K562 (cell line): ENCODE measurements at regions not wholly inside any gene's neighbourhood (a gene's known extent, or its start where the extent isn't known, plus 50 kb on each side); places are given as distances from the start of the nearest gene placed in this dataset.

ENCODE experiments used
- ATAC-seq: fragments of 200-7000 bp; cut with Tn5 transposase; 3 replicates; pipeline ENCODE4 v1.9.1; 2020; ENCODE audit warnings: moderate library complexity
- BruUV-seq: library from RNA; stranded (reverse); fragments of 400-500 nt; replicated peaks from 2 replicates; lab custom pipeline; 2021; lab: Mats Ljungman, UMichigan
- CTCF ChIA-PET: fragments of 300-600 bp; formaldehyde crosslinking; extraction: SDS; loops from one replicate; lab custom pipeline; 2021; ENCODE audit warnings: low intra/inter-chr PET ratio; lab: Yijun Ruan, JAX
- POLR2A ChIA-PET: fragments of 300-600, 350-650 bp; sonication (Branson Sonifier 250); formaldehyde crosslinking; extraction: SDS; loops from one replicate; lab custom pipeline; 2021; ENCODE audit warnings: antibody characterized with exemption, inconsistent platforms; lab: Yijun Ruan, JAX
- DNase-seq, 4 experiments: peaks; one replicate each; pipeline versions ENCODE4 v3.0.0 to v3.0.0-alpha.2; 2011 to 2018; ENCODE audit warnings: low spot score in 3 of 4, mixed read lengths in 3 of 4; ENCODE audit errors: extremely low read depth in 1 of 4
- FAIRE-seq: peaks from 2 replicates; lab custom pipeline; 2011; peaks lifted over from hg19 to GRCh38; lab: Jason Lieb, UNC
- H2AFZ ChIP-seq: 2 replicates; pipeline ENCODE4 v1.6.0; 2011; ENCODE audit warnings: low read depth, low read length, control low read depth, inconsistent platforms
- H3K27ac ChIP-seq: fragments of 200-600 bp; 3 replicates; pipeline ENCODE4 v1.8.0; 2011; ENCODE audit warnings: low read depth, mild to moderate bottlenecking, control low read depth, inconsistent platforms, low read length, moderate library complexity, mixed read lengths; ENCODE audit errors: extremely low read depth
- H3K27me3 ChIP-seq, 2 experiments: fragments of 300-600 bp in 1 of 2; 2 replicates in 1 of 2; 3 replicates in 1 of 2; pipeline versions ENCODE4 v1.6.0 to v1.8.0; 2011; ENCODE audit warnings: inconsistent platforms in 2 of 2, low read length in 2 of 2, mild to moderate bottlenecking in 1 of 2, mixed read lengths in 1 of 2, moderate library complexity in 1 of 2; ENCODE audit not compliant: control insufficient read depth in 2 of 2, insufficient read depth in 2 of 2
- H3K36me3 ChIP-seq: fragments of 300-600 bp; 3 replicates; pipeline ENCODE4 v1.8.0; 2011; ENCODE audit warnings: mild to moderate bottlenecking, low read length, inconsistent platforms; ENCODE audit not compliant: control insufficient read depth, insufficient read depth
- H3K4me1 ChIP-seq, 2 experiments: fragments of 200-600 bp in 1 of 2; replicated peaks in 1 of 2; 2 replicates in 1 of 2; 3 replicates in 1 of 2; pipeline versions ENCODE4 v1.5.1 to v1.8.0; 2011; ENCODE audit warnings: inconsistent platforms in 2 of 2, low read length in 2 of 2, mild to moderate bottlenecking in 1 of 2, mixed read lengths in 1 of 2, moderate library complexity in 1 of 2; ENCODE audit not compliant: control insufficient read depth in 2 of 2, insufficient read depth in 2 of 2
- H3K4me2 ChIP-seq: 2 replicates; pipeline ENCODE4 v1.6.1; 2011; ENCODE audit warnings: low read length, control low read depth, inconsistent platforms, mixed read lengths; ENCODE audit not compliant: insufficient read depth
- H3K4me3 ChIP-seq: fragments of 200-600 bp; sonication (generic), shearing (Covaris generic); 2 replicates; pipeline ENCODE4 v1.5.1; 2016; ENCODE audit warnings: control low read depth, inconsistent platforms
- H3K79me2 ChIP-seq: fragments of 200-600 bp; 3 replicates; pipeline ENCODE4 v1.8.0; 2011; ENCODE audit warnings: low read length, inconsistent platforms; ENCODE audit not compliant: control insufficient read depth, insufficient read depth
- H3K9ac ChIP-seq, 2 experiments: 2 replicates each; pipeline versions ENCODE4 v1.6.0 to v1.6.1; 2011; ENCODE audit warnings: low read depth in 2 of 2, low read length in 2 of 2, control low read depth in 1 of 2, inconsistent platforms in 1 of 2, mild to moderate bottlenecking in 1 of 2, mixed read lengths in 1 of 2; ENCODE audit not compliant: insufficient read depth in 1 of 2
- H3K9me1 ChIP-seq: one replicate; pipeline ENCODE4 v1.6.0; 2011; ENCODE audit warnings: inconsistent platforms, mild to moderate bottlenecking, low read length, moderate library complexity; ENCODE audit not compliant: control insufficient read depth, insufficient read depth
- H3K9me3 ChIP-seq: replicated peaks from 2 replicates; pipeline ENCODE4 v1.5.1; 2011; ENCODE audit warnings: low read depth, low read length, inconsistent platforms; ENCODE audit not compliant: control insufficient read depth, insufficient read depth
- H4K20me1 ChIP-seq: replicated peaks from 2 replicates; pipeline ENCODE4 v1.6.1; 2011; ENCODE audit warnings: low read length, inconsistent platforms, mixed read lengths; ENCODE audit not compliant: control insufficient read depth, insufficient read depth
- ATF7 ChIP-seq: fragments of 450-650 bp; IDR thresholded peaks from 2 replicates; pipeline ENCODE4 v1.7.1; 2014; ENCODE audit warnings: mild to moderate bottlenecking, moderate library complexity
- FIP1L1 ChIP-seq: fragments of 200-400 bp; formaldehyde crosslinking; IDR thresholded peaks from 2 replicates; pipeline ENCODE4 v1.6.1; 2018; ENCODE audit warnings: mild to moderate bottlenecking, low read depth, low read length; ENCODE audit not compliant: poor library complexity, severe bottlenecking
- RBBP5 ChIP-seq: fragments of 200-600 bp; sonication (generic); IDR thresholded peaks from 2 replicates; pipeline ENCODE4 v1.6.1; 2012; ENCODE audit warnings: borderline replicate concordance, mild to moderate bottlenecking, low read length, control low read depth, inconsistent platforms; ENCODE audit not compliant: insufficient read depth, poor library complexity, severe bottlenecking
- RBM34 ChIP-seq: fragments of 200-400 bp; formaldehyde crosslinking; IDR thresholded peaks from 2 replicates; pipeline ENCODE4 v1.6.1; 2018; ENCODE audit warnings: low read length, borderline replicate concordance; ENCODE audit not compliant: insufficient read depth
- SETDB1 ChIP-seq: IDR thresholded peaks from one replicate; pipeline ENCODE4 v1.6.1; 2012; ENCODE audit warnings: low read length, control low read depth, inconsistent platforms
- TAF7 ChIP-seq: fragments of 450-650 bp; IDR thresholded peaks from 2 replicates; pipeline ENCODE4 v1.6.1; 2016; ENCODE audit warnings: missing genetic modification characterization, missing compliant biosample characterization
- TARDBP ChIP-seq: fragments of 450-650 bp; IDR thresholded peaks from 2 replicates; pipeline ENCODE4 v1.6.1; 2016
- ZNF778 ChIP-seq: fragments of 450-650 bp; formaldehyde crosslinking; IDR thresholded peaks from 2 replicates; pipeline ENCODE4 v1.4.0; 2020; ENCODE audit warnings: mild to moderate bottlenecking, moderate library complexity
- ZSCAN29 ChIP-seq: fragments of 450-650 bp; IDR thresholded peaks from 2 replicates; pipeline ENCODE4 v1.6.1; 2017
- WGBS: fragments of 100-300 bp; shearing (Covaris generic); methylation state at CpG from one replicate; pipeline ENCODE4 v1.1.6; 2016; ENCODE audit warnings: low coverage, mixed read lengths; ENCODE audit not compliant: insufficient coverage; ENCODE audit errors: missing lambda C conversion rate; 5-methylcytosine and 5-hydroxymethylcytosine counted together
- in situ Hi-C: fragments of 300-500 bp; cut with MboI; formaldehyde crosslinking; loops from 4 replicates; pipeline ENCODE4 v1.15.0; 2018; ENCODE audit warnings: inconsistent platforms, mixed read lengths
- intact Hi-C: fragments of 100-400 bp; cut with micrococcal nuclease; formaldehyde crosslinking; loops from 2 replicates; pipeline ENCODE4 v1.14.2; 2022
- TF ChIP-seq, protein P1 (sequence below): fragments of 450-650 bp; formaldehyde crosslinking; IDR thresholded peaks from 2 replicates; pipeline ENCODE4 v1.4.0; 2020; ENCODE audit warnings: mild to moderate bottlenecking, moderate library complexity
- TF ChIP-seq, protein P2 (sequence below): sonication (generic); formaldehyde crosslinking; IDR thresholded peaks from 2 replicates; pipeline ENCODE4 v1.8.0; 2022; ENCODE audit warnings: mild to moderate bottlenecking, missing genetic modification reagents

DNA sequence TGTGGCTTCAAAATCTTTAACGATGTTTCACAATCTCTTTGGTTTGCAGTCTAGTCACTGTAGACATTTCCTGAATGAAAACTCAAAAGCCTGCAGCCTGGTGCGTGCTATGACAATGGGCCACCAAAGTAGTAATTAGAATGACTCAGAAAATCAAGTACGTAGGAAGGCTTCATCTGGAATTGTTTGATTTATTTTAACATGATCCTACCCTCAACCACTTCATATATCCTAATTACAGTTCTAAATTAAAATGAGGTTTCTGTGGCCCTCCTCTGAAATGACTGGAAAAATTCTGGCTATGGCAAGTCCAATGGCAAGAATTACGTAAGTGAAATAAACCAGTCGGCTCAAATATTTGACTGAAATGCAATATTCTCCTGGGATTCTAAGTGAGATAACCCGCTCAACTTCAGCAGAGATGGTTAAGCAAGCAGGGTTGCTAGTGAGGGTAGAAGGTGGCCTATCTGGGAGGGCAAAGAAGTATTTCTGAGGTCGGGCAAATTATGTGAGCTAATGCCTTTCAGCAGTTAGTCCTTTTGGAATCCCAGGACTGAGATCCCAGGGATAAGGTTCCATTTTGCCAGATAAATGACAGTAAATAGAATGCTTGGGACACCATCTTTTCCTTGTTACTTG is 145.6 kb upstream of the MYOCD start:
- no peaks in the 10 kb centered on the region for H3K9me1 ChIP-seq
- H3K4me2 ChIP-seq, result no peak overlapping the region
- BruUV-seq, result no TSS peak
- no peaks in the 10 kb centered on the region for H3K9me3 ChIP-seq
- no peaks in the 10 kb centered on the region for H3K27me3 ChIP-seq
- H3K4me3 ChIP-seq, result no peak overlapping the region
- H3K27ac ChIP-seq, result no peak overlapping the region
- no peaks in the 10 kb centered on the region for H3K79me2 ChIP-seq
- no peaks in the 10 kb centered on the region for H4K20me1 ChIP-seq
- H3K9ac ChIP-seq, result no peak overlapping the region
- FAIRE-seq (no peak), DNase-seq (no peak)
- in situ Hi-C loops (no loop called here), intact Hi-C loops (no loop called here)
- 2% methylated on average over 7 of the region's 7 CpGs for WGBS
- H3K36me3 ChIP-seq, result no peaks in the 10 kb centered on the region
- TF ChIP-seq ZSCAN29 (no peak), RBBP5 (no peak), TAF7 (tag) (no peak), FIP1L1 (no peak), ATF7 (no peak), RBM34 (no peak), ZNF778 (CRISPR knock-in tag) (no peak), TARDBP (no peak), SETDB1 (no peak)
- TF ChIP-seq, protein P1, sequence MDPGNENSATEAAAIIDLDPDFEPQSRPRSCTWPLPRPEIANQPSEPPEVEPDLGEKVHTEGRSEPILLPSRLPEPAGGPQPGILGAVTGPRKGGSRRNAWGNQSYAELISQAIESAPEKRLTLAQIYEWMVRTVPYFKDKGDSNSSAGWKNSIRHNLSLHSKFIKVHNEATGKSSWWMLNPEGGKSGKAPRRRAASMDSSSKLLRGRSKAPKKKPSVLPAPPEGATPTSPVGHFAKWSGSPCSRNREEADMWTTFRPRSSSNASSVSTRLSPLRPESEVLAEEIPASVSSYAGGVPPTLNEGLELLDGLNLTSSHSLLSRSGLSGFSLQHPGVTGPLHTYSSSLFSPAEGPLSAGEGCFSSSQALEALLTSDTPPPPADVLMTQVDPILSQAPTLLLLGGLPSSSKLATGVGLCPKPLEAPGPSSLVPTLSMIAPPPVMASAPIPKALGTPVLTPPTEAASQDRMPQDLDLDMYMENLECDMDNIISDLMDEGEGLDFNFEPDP (CRISPR knock-in tag), result no peak
- TF ChIP-seq, protein P2, sequence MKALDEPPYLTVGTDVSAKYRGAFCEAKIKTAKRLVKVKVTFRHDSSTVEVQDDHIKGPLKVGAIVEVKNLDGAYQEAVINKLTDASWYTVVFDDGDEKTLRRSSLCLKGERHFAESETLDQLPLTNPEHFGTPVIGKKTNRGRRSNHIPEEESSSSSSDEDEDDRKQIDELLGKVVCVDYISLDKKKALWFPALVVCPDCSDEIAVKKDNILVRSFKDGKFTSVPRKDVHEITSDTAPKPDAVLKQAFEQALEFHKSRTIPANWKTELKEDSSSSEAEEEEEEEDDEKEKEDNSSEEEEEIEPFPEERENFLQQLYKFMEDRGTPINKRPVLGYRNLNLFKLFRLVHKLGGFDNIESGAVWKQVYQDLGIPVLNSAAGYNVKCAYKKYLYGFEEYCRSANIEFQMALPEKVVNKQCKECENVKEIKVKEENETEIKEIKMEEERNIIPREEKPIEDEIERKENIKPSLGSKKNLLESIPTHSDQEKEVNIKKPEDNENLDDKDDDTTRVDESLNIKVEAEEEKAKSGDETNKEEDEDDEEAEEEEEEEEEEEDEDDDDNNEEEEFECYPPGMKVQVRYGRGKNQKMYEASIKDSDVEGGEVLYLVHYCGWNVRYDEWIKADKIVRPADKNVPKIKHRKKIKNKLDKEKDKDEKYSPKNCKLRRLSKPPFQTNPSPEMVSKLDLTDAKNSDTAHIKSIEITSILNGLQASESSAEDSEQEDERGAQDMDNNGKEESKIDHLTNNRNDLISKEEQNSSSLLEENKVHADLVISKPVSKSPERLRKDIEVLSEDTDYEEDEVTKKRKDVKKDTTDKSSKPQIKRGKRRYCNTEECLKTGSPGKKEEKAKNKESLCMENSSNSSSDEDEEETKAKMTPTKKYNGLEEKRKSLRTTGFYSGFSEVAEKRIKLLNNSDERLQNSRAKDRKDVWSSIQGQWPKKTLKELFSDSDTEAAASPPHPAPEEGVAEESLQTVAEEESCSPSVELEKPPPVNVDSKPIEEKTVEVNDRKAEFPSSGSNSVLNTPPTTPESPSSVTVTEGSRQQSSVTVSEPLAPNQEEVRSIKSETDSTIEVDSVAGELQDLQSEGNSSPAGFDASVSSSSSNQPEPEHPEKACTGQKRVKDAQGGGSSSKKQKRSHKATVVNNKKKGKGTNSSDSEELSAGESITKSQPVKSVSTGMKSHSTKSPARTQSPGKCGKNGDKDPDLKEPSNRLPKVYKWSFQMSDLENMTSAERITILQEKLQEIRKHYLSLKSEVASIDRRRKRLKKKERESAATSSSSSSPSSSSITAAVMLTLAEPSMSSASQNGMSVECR (CRISPR knock-in tag), result no peak
- TF ChIP-seq, all 486 proteins: peak for 0
- H3K4me1 ChIP-seq, result no peaks in the 10 kb centered on the region
- no peak for ATAC-seq
- POLR2A ChIA-PET, result interaction anchor here (1.5 kb wide), 1 partner anchor 14 kb away, joined by 4 read pairs; no protein-coding TSS in a partner anchor
- no peak overlapping the region for H2AFZ ChIP-seq
- CTCF ChIA-PET, result no interaction called here
